Retinal pigment epithelial cell (primary cell): ENCODE measurements at regions not wholly inside any gene's neighbourhood (a gene's known extent, or its start where the extent isn't known, plus 50 kb on each side); places are given as distances from the start of the nearest gene placed in this dataset.

ENCODE experiments used
- DNase-seq: peaks from one replicate; pipeline ENCODE4 v3.0.0-alpha.2; 2010; ENCODE audit warnings: low read depth
- H3K4me3 ChIP-seq: 2 replicates; pipeline ENCODE4 v1.5.1; 2011; ENCODE audit warnings: mild to moderate bottlenecking, low read length, control low read depth, moderate library complexity
- CTCF ChIP-seq: conservative IDR thresholded peaks from 2 replicates; pipeline ENCODE4 v1.5.1; 2011; ENCODE audit warnings: low read depth, low read length, control low read depth, inconsistent platforms

- no peak for DNase-seq
- H3K4me3 ChIP-seq, result no peak overlapping the region
- no peak for TF ChIP-seq CTCF
Observed at GRCh38 chr1:219459351-219460080, 153.4 kb downstream of the ZC3H11B start.

- no peak overlapping the region for H3K4me3 ChIP-seq
- no peak for DNase-seq
- no peak for TF ChIP-seq CTCF
Observed at GRCh38 chr1:219446288-219446687, 166.6 kb downstream of the ZC3H11B start.

- no peak overlapping the region for H3K4me3 ChIP-seq
- no peak for TF ChIP-seq CTCF
- DNase-seq, result no peak
Observed at GRCh38 chr1:219445864-219446263, 167.0 kb downstream of the ZC3H11B start.

GRCh38 chr1:219444474-219444873, 168.4 kb downstream of the ZC3H11B start:
- no peak for TF ChIP-seq CTCF
- no peak overlapping the region for H3K4me3 ChIP-seq
- DNase-seq, result no peak

- DNase-seq, result no peak
- TF ChIP-seq CTCF, result no peak
- no peak overlapping the region for H3K4me3 ChIP-seq
Observed at GRCh38 chr1:219443763-219444162, 169.1 kb downstream of the ZC3H11B start.

GRCh38 chr1:219442611-219443061, 170.3 kb downstream of the ZC3H11B start:
- no peak for DNase-seq
- no peak for TF ChIP-seq CTCF
- H3K4me3 ChIP-seq, result no peak overlapping the region

- TF ChIP-seq CTCF, result no peak
- DNase-seq, result no peak
- no peak overlapping the region for H3K4me3 ChIP-seq
Observed at GRCh38 chr1:219441884-219442283, 171.0 kb downstream of the ZC3H11B start.
